Renal pelvis (tissue), 1 donor: ENCODE measurements at regions not wholly inside any gene's neighbourhood (a gene's known extent, or its start where the extent isn't known, plus 50 kb on each side); places are given as distances from the start of the nearest gene placed in this dataset.
"Not testable (repeated sequence)": the region's sequence is repeated elsewhere in the genome, so short reads cannot be mapped to it uniquely, and the experiment has no call there.

Experiments
- DNase-seq: peaks from one replicate; pipeline ENCODE4 v3.0.0-alpha.2; 2013

- DNase-seq, result no peak
Observed at GRCh38 chr13:90884066-90884465, 463.4 kb upstream of the MIR17HG start.

- DNase-seq, result no peak
Observed at GRCh38 chr13:90889906-90890834, 457.3 kb upstream of the MIR17HG start.

- DNase-seq, result no peak
Observed at GRCh38 chr13:90891329-90891728, 456.2 kb upstream of the MIR17HG start.

- not testable (repeated sequence) for DNase-seq
Observed at GRCh38 chr13:90893199-90893598, 454.3 kb upstream of the MIR17HG start.

DNA sequence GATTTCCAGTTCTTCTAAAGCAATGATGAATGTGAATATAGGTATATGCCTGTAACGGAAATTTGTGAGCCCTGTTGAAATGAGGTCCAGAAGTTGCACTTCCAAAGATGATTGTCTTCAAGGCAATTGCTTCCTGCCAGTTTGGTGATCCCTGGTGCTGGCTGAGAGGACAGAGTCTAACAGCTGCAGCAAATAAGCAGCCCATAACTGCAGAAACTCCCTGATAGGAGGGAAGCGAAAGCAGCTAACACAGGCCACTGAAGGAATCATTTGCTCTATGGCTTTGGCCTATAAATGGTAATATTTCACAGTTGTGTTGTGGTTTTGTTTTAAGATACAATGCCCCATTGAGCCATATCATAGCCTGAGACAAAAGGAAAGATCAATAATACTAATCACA is 451.5 kb upstream of the MIR17HG start:
- DNase-seq, result no peak

DNA sequence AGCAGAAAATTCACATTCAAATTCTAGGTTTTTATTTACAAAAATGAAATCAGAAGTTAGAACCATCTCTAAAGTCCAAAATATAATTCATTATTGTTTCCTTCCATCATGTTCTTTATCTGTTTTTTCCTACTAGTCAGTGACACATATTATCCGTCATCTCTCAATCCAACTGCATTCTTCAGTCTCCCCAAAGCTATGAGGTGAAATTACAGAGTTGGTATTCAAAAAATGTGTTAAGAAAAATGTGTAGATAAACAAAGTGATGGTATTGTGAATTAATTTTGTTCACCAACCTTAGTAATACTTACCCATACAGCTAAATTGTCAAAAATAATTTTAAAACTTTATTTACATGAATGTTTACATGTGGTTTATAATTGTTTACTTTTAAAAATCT is 448.7 kb upstream of the MIR17HG start:
- no peak for DNase-seq

DNA sequence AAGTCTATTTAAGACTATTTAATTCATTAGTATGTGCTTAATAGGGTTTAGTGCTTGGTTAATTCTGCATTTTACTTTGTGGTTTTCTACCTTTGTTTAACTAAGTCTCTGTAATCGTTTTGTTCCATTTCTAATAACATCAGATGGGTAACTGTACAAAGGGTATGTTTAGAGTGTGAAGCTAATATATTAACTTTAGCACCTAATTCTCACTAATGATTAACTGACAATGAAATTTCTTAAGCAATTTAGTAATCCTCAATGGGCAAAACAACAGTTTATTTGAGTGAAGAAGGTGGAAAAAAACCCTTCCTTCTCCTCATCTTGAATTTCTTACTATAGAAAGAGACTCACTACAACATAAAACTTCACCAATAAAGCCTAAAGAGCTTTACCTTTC is 448.1 kb upstream of the MIR17HG start:
- no peak for DNase-seq

DNA sequence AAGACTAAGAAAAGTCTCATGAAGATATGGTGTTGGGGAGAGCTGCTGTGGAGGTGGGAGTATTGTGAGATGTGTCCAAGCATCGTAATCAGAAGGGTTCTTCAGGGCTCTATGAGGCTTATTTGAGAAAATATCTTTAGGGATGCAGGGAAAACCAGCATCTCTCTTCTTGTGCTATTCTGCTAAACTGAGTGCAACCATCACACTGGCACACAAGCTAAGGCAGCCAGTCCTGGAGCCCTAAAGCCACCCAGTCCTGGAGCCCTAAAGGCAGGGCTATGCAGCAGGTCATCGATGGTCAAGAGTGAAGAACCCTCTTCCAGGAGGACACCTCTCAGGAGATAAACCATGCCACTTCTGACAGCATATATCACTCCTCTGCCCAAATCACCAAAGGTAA is 445.2 kb upstream of the MIR17HG start:
- DNase-seq, result no peak

DNA sequence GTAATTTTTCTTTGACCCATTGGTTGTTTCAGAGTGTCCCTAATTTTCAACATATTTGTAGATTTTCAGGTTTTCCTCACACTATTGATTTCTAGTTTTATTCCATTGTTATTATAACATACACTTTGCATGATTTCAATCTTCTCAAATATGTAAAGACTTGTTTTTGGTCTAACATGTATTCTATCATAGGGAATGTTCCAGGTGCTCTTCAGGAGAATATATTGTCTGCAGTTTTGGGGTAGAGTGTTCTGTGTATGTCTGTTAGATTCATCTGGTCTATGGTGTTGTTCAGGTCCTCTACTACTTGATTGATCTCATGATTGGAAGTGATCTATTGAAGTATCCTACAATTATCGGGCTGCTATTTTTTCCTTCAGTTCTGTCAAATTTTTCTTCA is 440.9 kb upstream of the MIR17HG start:
- no peak for DNase-seq

DNA sequence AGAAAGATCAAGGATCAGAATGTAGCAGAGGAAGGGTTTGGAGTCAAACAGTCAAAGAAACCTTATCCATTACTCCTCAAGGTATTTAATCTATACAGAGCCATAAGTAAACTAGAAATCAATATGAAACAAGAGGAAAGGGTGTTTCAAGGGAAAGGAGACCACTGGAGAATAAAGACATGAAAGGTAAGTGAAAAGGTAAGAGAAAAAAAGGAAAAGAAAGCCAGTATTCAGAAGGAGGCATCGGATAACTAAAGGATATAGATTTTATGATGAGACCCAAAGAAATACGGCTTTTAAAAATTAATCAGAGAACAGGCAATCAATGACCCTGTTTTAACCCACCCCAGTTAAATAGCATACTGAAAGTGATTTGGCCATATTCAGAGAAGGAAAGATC is 438.7 kb upstream of the MIR17HG start:
- no peak for DNase-seq

- DNase-seq, result no peak
Observed at GRCh38 chr13:90910018-90910639, 437.4 kb upstream of the MIR17HG start.

DNA sequence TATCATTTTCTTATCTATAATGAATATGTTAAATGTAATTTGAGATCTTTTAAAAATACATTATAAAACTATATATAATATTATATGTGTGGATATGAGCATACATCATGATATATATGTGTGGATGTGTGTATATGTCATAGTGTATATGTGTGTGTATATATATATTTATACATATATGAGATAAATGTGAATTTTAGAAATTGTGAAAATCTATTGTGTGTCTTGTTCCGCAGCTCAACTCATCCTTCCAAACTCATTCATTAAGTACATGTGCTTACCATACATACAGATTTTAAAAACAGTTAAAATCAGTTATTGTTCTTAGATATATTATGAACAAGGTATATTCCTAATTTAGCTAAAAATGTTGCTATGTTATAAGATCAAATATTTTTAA is 435.2 kb upstream of the MIR17HG start:
- DNase-seq, result no peak

GRCh38 chr13:90918536-90918935 is 429.0 kb upstream of the MIR17HG start:
- no peak for DNase-seq

GRCh38 chr13:90919153-90919552 is 428.3 kb upstream of the MIR17HG start:
- DNase-seq, result no peak

- peak; percentile 21 for DNase-seq
Observed at GRCh38 chr13:90926459-90926858, 421.0 kb upstream of the MIR17HG start.

GRCh38 chr13:90928109-90928508 is 419.4 kb upstream of the MIR17HG start:
- DNase-seq, result no peak

- no peak for DNase-seq
Observed at GRCh38 chr13:90933097-90933826, 414.2 kb upstream of the MIR17HG start.

DNA sequence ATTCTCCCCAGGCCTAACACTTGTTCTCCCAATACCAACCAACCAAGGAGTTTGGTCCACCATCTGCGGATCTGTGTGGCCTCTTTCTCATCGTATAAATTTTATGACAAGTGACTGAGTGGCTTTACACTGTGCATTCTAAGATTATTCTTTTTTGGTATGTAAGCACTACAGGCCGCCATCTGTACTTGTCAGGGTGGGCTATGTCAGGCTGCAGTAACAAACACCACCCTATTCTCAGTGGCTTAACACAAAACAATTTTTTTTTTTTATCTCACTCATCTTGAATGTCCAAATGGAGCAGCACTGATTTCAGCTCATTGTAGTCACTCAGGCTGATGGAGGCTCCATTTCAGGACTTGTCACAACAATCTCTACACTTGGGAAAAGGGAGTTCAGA is 412.7 kb upstream of the MIR17HG start:
- DNase-seq, result no peak

GRCh38 chr13:90938848-90939247 is 408.6 kb upstream of the MIR17HG start:
- no peak for DNase-seq

DNA sequence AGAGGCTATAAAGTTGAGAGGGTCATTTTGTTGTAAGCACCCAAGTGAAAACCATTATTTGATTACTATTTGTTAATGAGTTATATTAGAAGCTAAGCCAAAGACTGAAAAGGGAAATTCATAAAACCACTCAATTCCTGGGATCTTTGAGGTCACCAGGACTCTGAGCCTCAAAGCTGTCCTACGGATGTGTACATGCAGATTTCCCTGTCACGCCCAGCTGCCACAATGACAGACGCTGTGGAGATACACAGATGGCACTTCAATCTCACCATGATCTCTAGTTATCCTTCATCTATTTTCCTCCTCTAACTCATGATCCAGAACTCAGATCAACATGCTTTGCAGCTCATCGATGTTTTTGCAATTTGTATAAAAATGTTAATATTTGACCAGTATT is 403.5 kb upstream of the MIR17HG start:
- no peak for DNase-seq

DNA sequence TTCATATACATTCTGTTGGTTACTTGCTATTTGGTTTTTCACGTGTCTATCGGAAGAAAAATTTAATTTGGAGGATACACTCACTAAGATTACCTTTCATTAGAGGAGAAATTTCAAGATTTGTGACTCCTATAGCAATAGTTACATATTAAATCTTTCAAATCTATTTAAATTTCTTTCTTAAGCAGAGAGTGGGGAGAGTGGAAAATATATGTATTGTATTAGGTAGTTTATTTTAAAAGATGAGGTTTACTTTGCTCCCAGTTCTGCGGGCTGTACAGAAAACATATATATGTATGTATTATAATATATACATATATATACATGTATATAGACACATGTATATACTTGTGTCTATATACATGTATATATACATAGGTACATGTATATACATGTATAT is 402.3 kb upstream of the MIR17HG start:
- DNase-seq, result not testable (repeated sequence)

- DNase-seq, result not testable (repeated sequence)
Observed at GRCh38 chr13:90946125-90946524, 401.4 kb upstream of the MIR17HG start.

- DNase-seq, result no peak
Observed at GRCh38 chr13:90947976-90948375, 399.5 kb upstream of the MIR17HG start.
